Testis (tissue), 2 donors: ENCODE measurements at regions not wholly inside any gene's neighbourhood (a gene's known extent, or its start where the extent isn't known, plus 50 kb on each side); places are given as distances from the start of the nearest gene placed in this dataset.

Experiments
- DNase-seq: peaks from one replicate; pipeline ENCODE4 v3.0.0-alpha.2; 2019
- H3K27ac ChIP-seq, 2 donors: fragments of 200-600 bp; sonication (generic); one replicate each; pipeline ENCODE4 v1.5.1; 2019
- H3K27me3 ChIP-seq: fragments of 200-600 bp; sonication (generic); one replicate; pipeline ENCODE4 v1.5.1; 2019
- H3K36me3 ChIP-seq: fragments of 200-600 bp; sonication (generic); one replicate; pipeline ENCODE4 v1.5.1; 2017; ENCODE audit warnings: low read depth; ENCODE audit errors: missing control alignments
- H3K4me1 ChIP-seq: fragments of 200-600 bp; sonication (generic); one replicate; pipeline ENCODE4 v1.5.1; 2019
- H3K4me3 ChIP-seq, 2 donors: fragments of 200-600 bp; sonication (generic); one replicate each; pipeline ENCODE4 v1.5.1; 2017 to 2019
- H3K9me3 ChIP-seq: fragments of 200-600 bp; sonication (generic); one replicate; pipeline ENCODE4 v1.5.1; 2017
- CTCF ChIP-seq, 3 experiments: fragments of 450-650 bp in 2 of 3; fragments of 200-600 bp in 1 of 3; sonication (generic) in 1 of 3; IDR thresholded peaks; one replicate each; pipeline ENCODE4 v1.5.1; 2016 to 2019; ENCODE audit warnings: antibody characterized with exemption in 3 of 3, mild to moderate bottlenecking in 2 of 3, moderate library complexity in 1 of 3
- POLR2A ChIP-seq: fragments of 450-650 bp; IDR thresholded peaks from one replicate; pipeline ENCODE4 v1.6.1; 2017; ENCODE audit warnings: antibody characterized with exemption, mild to moderate bottlenecking, moderate library complexity
- WGBS, 2 donors: methylation state at CpG; one replicate each; pipeline ENCODE4 v1.1.5; 2018; 5-methylcytosine and 5-hydroxymethylcytosine counted together
- intact Hi-C: fragments of 100-400 bp; cut with DNase I; formaldehyde crosslinking; loops from one replicate; pipeline ENCODE4 v1.15.1; 2023; ENCODE audit warnings: low total_unique reads

- TF ChIP-seq CTCF (IDR thresholded peaks at IDR 0.05) (no peak), POLR2A (no peak)
- no peaks in the 10 kb centered on the region for H3K36me3 ChIP-seq
- intact Hi-C loops, result no loop called here
- no peaks in the 10 kb centered on the region for H3K27me3 ChIP-seq
- peak overlapping the region; percentile 63 to 65 for H3K4me3 ChIP-seq
- 1% methylated on average over 23 of the region's 23 CpGs for WGBS, 2 donors
- H3K9me3 ChIP-seq, result no peaks in the 10 kb centered on the region
- DNase-seq, result peak; percentile 75
- H3K4me1 ChIP-seq, result no peaks in the 10 kb centered on the region
- peak overlapping the region; percentile 90 for H3K27ac ChIP-seq
Observed at GRCh38 chr6:26284537-26285142, 80.4 kb upstream of the BTN3A2 start.

GRCh38 chr6:26285143-26286134, 79.6 kb upstream of the BTN3A2 start:
- TF ChIP-seq POLR2A (peak; percentile 44), CTCF (IDR thresholded peaks at IDR 0.05) (no peak)
- no peaks in the 10 kb centered on the region for H3K9me3 ChIP-seq
- peak; percentile 99 for DNase-seq
- no peaks in the 10 kb centered on the region for H3K36me3 ChIP-seq
- no peaks in the 10 kb centered on the region for H3K27me3 ChIP-seq
- peak overlapping the region; percentile 63 to 65 for H3K4me3 ChIP-seq
- H3K4me1 ChIP-seq, result no peaks in the 10 kb centered on the region
- WGBS, 2 donors, result 0% methylated on average over 49 to 53 of the region's 53 CpGs
- intact Hi-C loops, result no loop called here
- H3K27ac ChIP-seq, result peak overlapping the region; percentile 90

GRCh38 chr6:26286168-26286877, 78.7 kb upstream of the BTN3A2 start:
- 2 to 3% methylated on average over 18 of the region's 18 CpGs for WGBS, 2 donors
- intact Hi-C loops, result no loop called here
- peak overlapping the region; percentile 90 for H3K27ac ChIP-seq
- H3K4me1 ChIP-seq, result no peaks in the 10 kb centered on the region
- no peaks in the 10 kb centered on the region for H3K9me3 ChIP-seq
- H3K27me3 ChIP-seq, result no peaks in the 10 kb centered on the region
- H3K36me3 ChIP-seq, result no peaks in the 10 kb centered on the region
- H3K4me3 ChIP-seq, result peak overlapping the region; percentile 63 to 65
- TF ChIP-seq POLR2A, result no peak
- TF ChIP-seq CTCF (IDR thresholded peaks at IDR 0.05), result no peak
- DNase-seq, result peak; percentile 83

- TF ChIP-seq CTCF (IDR thresholded peaks at IDR 0.05), result no peak
- no peak for TF ChIP-seq POLR2A
- 58 to 74% methylated on average over 6 of the region's 6 CpGs for WGBS, 2 donors
- no peak overlapping the region for H3K27ac ChIP-seq
- intact Hi-C loops, result no loop called here
- peak; percentile 46 for DNase-seq
- no peaks in the 10 kb centered on the region for H3K4me1 ChIP-seq
- H3K27me3 ChIP-seq, result no peaks in the 10 kb centered on the region
- H3K9me3 ChIP-seq, result no peaks in the 10 kb centered on the region
- H3K4me3 ChIP-seq, result no peak overlapping the region
- no peaks in the 10 kb centered on the region for H3K36me3 ChIP-seq
Observed at GRCh38 chr6:26288155-26288554, 76.8 kb upstream of the BTN3A2 start.
